ENCODE measurements at regions not wholly inside any gene's neighbourhood (a gene's known extent, or its start where the extent isn't known, plus 50 kb on each side); places are given as distances from the start of the nearest gene placed in this dataset.

- intact Hi-C loops (cut with DNase I), result no loop called here
- 91% methylated on average over 14 of the region's 15 CpGs for WGBS
- H3K27ac ChIP-seq (replicated peaks in 1 of 4), result peak overlapping the region in 2 of 4 donors; percentile 7 to 80
- peaks cover 0 to 58% (median 28%) of the 10 kb centered on the region in 4 donors for H3K36me3 ChIP-seq
- no peak for DNase-seq (ENCODE audit: extremely low spot score)
- H3K9me3 ChIP-seq, result no peaks in the 10 kb centered on the region
- peaks cover 50 to 75% (median 69%) of the 10 kb centered on the region in 4 donors for H3K4me1 ChIP-seq
- no peaks in the 10 kb centered on the region for H3K27me3 ChIP-seq
- H3K4me3 ChIP-seq, result no peak overlapping the region
- no peak for TF ChIP-seq POLR2A (IDR thresholded peaks at IDR 0.05; ENCODE audit: low read depth)
- no peak for TF ChIP-seq POLR2AphosphoS5 (IDR thresholded peaks at IDR 0.05)
- no peak for TF ChIP-seq CTCF (IDR thresholded peaks at IDR 0.05)
- no peak for TF ChIP-seq EP300 (IDR thresholded peaks at IDR 0.05)
These were observed 110.7 kb downstream of the RFLNA start for GRCh38 chr12:124405592-124405991.

GRCh38 chr12:124405151-124405550, 110.3 kb downstream of the RFLNA start:
- 88% methylated on average over 8 of the region's 10 CpGs for WGBS
- H3K36me3 ChIP-seq, result peaks cover 0 to 62% (median 32%) of the 10 kb centered on the region in 4 donors
- H3K4me1 ChIP-seq, result peaks cover 46 to 75% (median 68%) of the 10 kb centered on the region in 4 donors
- DNase-seq (ENCODE audit: extremely low spot score), result no peak
- H3K9me3 ChIP-seq, result no peaks in the 10 kb centered on the region
- no peaks in the 10 kb centered on the region for H3K27me3 ChIP-seq
- TF ChIP-seq EP300 (IDR thresholded peaks at IDR 0.05), result no peak
- no peak for TF ChIP-seq CTCF (IDR thresholded peaks at IDR 0.05)
- no peak for TF ChIP-seq POLR2A (IDR thresholded peaks at IDR 0.05; ENCODE audit: low read depth)
- no peak for TF ChIP-seq POLR2AphosphoS5 (IDR thresholded peaks at IDR 0.05)
- H3K27ac ChIP-seq (replicated peaks in 1 of 4), result peak overlapping the region; percentile 76 to 95 (median 79)
- intact Hi-C loops (cut with DNase I), result no loop called here
- no peak overlapping the region for H3K4me3 ChIP-seq

GRCh38 chr12:124404162-124404784, 109.4 kb downstream of the RFLNA start:
- Histone ChIP-seq H3K27me3 (no peaks in the 10 kb centered on the region), H3K27ac (replicated peaks in 1 of 4) (peak overlapping the region; percentile 76 to 95 (median 79)), H3K4me3 (no peak overlapping the region), H3K4me1 (peaks cover 49 to 75% (median 67%) of the 10 kb centered on the region in 4 donors), H3K36me3 (peaks cover 0 to 65% (median 30%) of the 10 kb centered on the region in 4 donors), H3K9me3 (no peaks in the 10 kb centered on the region)
- no peak for DNase-seq (ENCODE audit: extremely low spot score)
- intact Hi-C loops (cut with DNase I), result no loop called here
- 58% methylated on average over 8 of the region's 17 CpGs for WGBS
- TF ChIP-seq EP300 (IDR thresholded peaks at IDR 0.05) (no peak), POLR2A (IDR thresholded peaks at IDR 0.05; ENCODE audit: low read depth) (no peak), POLR2AphosphoS5 (IDR thresholded peaks at IDR 0.05) (no peak), CTCF (IDR thresholded peaks at IDR 0.05) (no peak)

GRCh38 chr12:124403273-124403672, 108.4 kb downstream of the RFLNA start:
- peak overlapping the region; percentile 76 to 95 (median 79) for H3K27ac ChIP-seq (replicated peaks in 1 of 4)
- no peak for DNase-seq (ENCODE audit: extremely low spot score)
- H3K27me3 ChIP-seq, result no peaks in the 10 kb centered on the region
- 25% methylated on average over 9 of the region's 9 CpGs for WGBS
- peaks cover 53 to 75% (median 68%) of the 10 kb centered on the region in 4 donors for H3K4me1 ChIP-seq
- no peak overlapping the region for H3K4me3 ChIP-seq
- intact Hi-C loops (cut with DNase I), result no loop called here
- H3K36me3 ChIP-seq, result peaks cover 0 to 59% (median 28%) of the 10 kb centered on the region in 4 donors
- no peaks in the 10 kb centered on the region for H3K9me3 ChIP-seq
- TF ChIP-seq POLR2AphosphoS5 (IDR thresholded peaks at IDR 0.05) (peak; percentile 48 to 76), CTCF (IDR thresholded peaks at IDR 0.05) (no peak)
